Pancreas (tissue), 10 donors: ENCODE measurements at regions not wholly inside any gene's neighbourhood (a gene's known extent, or its start where the extent isn't known, plus 50 kb on each side); places are given as distances from the start of the nearest gene placed in this dataset.

Experiments used
- ATAC-seq, 4 donors: fragments of 200-7000 bp; cut with Tn5 transposase; one replicate each; pipeline versions ENCODE4 v1.8.0 to v1.9.1; 2020; ENCODE audit warnings: mild to moderate bottlenecking in 4 of 4, moderate library complexity in 4 of 4
- DNase-seq, 6 donors: peaks; one replicate each; pipeline ENCODE4 v3.0.0-alpha.2; 2020
- FAIRE-seq: peaks from 2 replicates; lab custom pipeline; 2012; peaks lifted over from hg19 to GRCh38; lab: Jason Lieb, UNC
- H3K27ac ChIP-seq, 4 donors: fragments of 200-600 bp; sonication (generic); 1 replicate in 3 of 4; 2 replicates in 1 of 4; pipeline versions ENCODE4 v1.5.0 to v1.8.0; 2020
- H3K27me3 ChIP-seq, 4 donors: fragments of 200-600 bp; one replicate each; pipeline ENCODE4 v1.8.0; 2021
- H3K36me3 ChIP-seq, 3 donors: fragments of 200-600 bp; sonication (generic) in 1 of 3; one replicate each; pipeline versions ENCODE4 v1.5.0 to v1.8.0; 2020 to 2021
- H3K4me1 ChIP-seq, 3 donors: fragments of 200-600 bp; one replicate each; pipeline ENCODE4 v1.8.0; 2021
- H3K4me3 ChIP-seq, 4 donors: fragments of 200-600 bp; sonication (generic) in 2 of 4; one replicate each; pipeline versions ENCODE4 v1.5.0 to v1.8.0; 2020 to 2021
- H3K9me3 ChIP-seq, 4 donors: fragments of 200-600 bp; one replicate each; pipeline ENCODE4 v1.8.0; 2021
- CTCF ChIP-seq, 4 donors: fragments of 200-600 bp; sonication (generic) in 3 of 4; IDR thresholded peaks; one replicate each; pipeline versions ENCODE4 v1.5.0 to v1.8.0; 2021; ENCODE audit warnings: antibody characterized with exemption in 4 of 4
- WGBS, 2 donors: extraction: QIAGEN DNeasy Blood & Tissue Kit; methylation state at CpG; one replicate each; pipeline ENCODE4 v1.1.7; 2013; 5-methylcytosine and 5-hydroxymethylcytosine counted together
- intact Hi-C, 3 donors: fragments of 100-400 bp; cut with DNase I; formaldehyde crosslinking; loops; one replicate each; pipeline versions ENCODE4 v1.11.1 to v1.14.2; 2022
- donor health status: healthy with polysubstance abuse.
- donor health status: DM: no; HTN: no; CAD: no; lungs with moderate emphysema.
- donor health status: DM: no; HTN: no; CAD: no.
- donor health status: control.
- donor health status: control.
- donor health status: Bipolar disorder and iron deficiency.
- donor health status: DM: yes; HTN: yes; CAD: no.
- donor health status: DM: no; HTN: no; CAD: no.
- donor health status: DM: no; HTN: no; CAD: no.
- donor health status: DM: yes; HTN: yes; CAD: no.

GRCh38 chr3:34254285-34254684, 455.9 kb downstream of the PDCD6IP start:
- 54 to 57% methylated on average over 2 of the region's 2 CpGs for WGBS, 2 donors
- H3K4me3 ChIP-seq: no peak overlapping the region
- ATAC-seq: no peak
- no peak for DNase-seq
- TF ChIP-seq CTCF (IDR thresholded peaks at IDR 0.05): no peak
- no peaks in the 10 kb centered on the region for H3K4me1 ChIP-seq
- no peaks in the 10 kb centered on the region for H3K9me3 ChIP-seq
- no peak for FAIRE-seq
- no peaks in the 10 kb centered on the region for H3K27me3 ChIP-seq
- no peak overlapping the region for H3K27ac ChIP-seq
- no peaks in the 10 kb centered on the region for H3K36me3 ChIP-seq
- intact Hi-C loops: no loop called here

GRCh38 chr3:34256021-34256420, 457.6 kb downstream of the PDCD6IP start:
- FAIRE-seq (no peak), DNase-seq (no peak), ATAC-seq (no peak)
- intact Hi-C loops: no loop called here
- H3K4me3 ChIP-seq: no peak overlapping the region
- TF ChIP-seq CTCF (IDR thresholded peaks at IDR 0.05): no peak
- no peaks in the 10 kb centered on the region for H3K9me3 ChIP-seq
- no peaks in the 10 kb centered on the region for H3K4me1 ChIP-seq
- 69 to 79% methylated on average over 2 of the region's 2 CpGs for WGBS, 2 donors
- no peaks in the 10 kb centered on the region for H3K27me3 ChIP-seq
- H3K36me3 ChIP-seq: no peaks in the 10 kb centered on the region
- no peak overlapping the region for H3K27ac ChIP-seq

GRCh38 chr3:34256791-34257190, 458.4 kb downstream of the PDCD6IP start:
- no peak for TF ChIP-seq CTCF (IDR thresholded peaks at IDR 0.05)
- Histone ChIP-seq H3K9me3 (no peaks in the 10 kb centered on the region), H3K27me3 (no peaks in the 10 kb centered on the region), H3K27ac (no peak overlapping the region), H3K36me3 (no peaks in the 10 kb centered on the region), H3K4me3 (no peak overlapping the region), H3K4me1 (no peaks in the 10 kb centered on the region)
- DNase-seq: no peak
- no peak for ATAC-seq
- intact Hi-C loops: no loop called here
- FAIRE-seq: no peak
- 39 to 41% methylated on average over 2 of the region's 2 CpGs for WGBS, 2 donors

- H3K4me3 ChIP-seq: no peak overlapping the region
- no peaks in the 10 kb centered on the region for H3K4me1 ChIP-seq
- no peak for TF ChIP-seq CTCF (IDR thresholded peaks at IDR 0.05)
- FAIRE-seq: no peak
- H3K36me3 ChIP-seq: no peaks in the 10 kb centered on the region
- H3K27me3 ChIP-seq: no peaks in the 10 kb centered on the region
- DNase-seq: no peak
- intact Hi-C loops: no loop called here
- ATAC-seq: no peak
- H3K27ac ChIP-seq: no peak overlapping the region
- no peaks in the 10 kb centered on the region for H3K9me3 ChIP-seq
- 69 to 70% methylated on average over 2 of the region's 2 CpGs for WGBS, 2 donors
Measured at GRCh38 chr3:34258271-34258998, 460.0 kb downstream of the PDCD6IP start.

- ATAC-seq (peak in 3 of 4 donors; percentile 59 to 70 (median 63)), DNase-seq (peak in 4 of 6 donors; percentile 4 to 39 (median 18)), FAIRE-seq (no peak)
- no peaks in the 10 kb centered on the region for H3K4me1 ChIP-seq
- TF ChIP-seq CTCF (IDR thresholded peaks at IDR 0.05): peak in 2 of 4 donors; percentile 34 to 41
- no peak overlapping the region for H3K4me3 ChIP-seq
- WGBS, 2 donors: 70 to 81% methylated on average over 2 of the region's 2 CpGs
- no peak overlapping the region for H3K27ac ChIP-seq
- H3K9me3 ChIP-seq: no peaks in the 10 kb centered on the region
- H3K27me3 ChIP-seq: no peaks in the 10 kb centered on the region
- H3K36me3 ChIP-seq: no peaks in the 10 kb centered on the region
- intact Hi-C loops: no loop called here
Measured at GRCh38 chr3:34260271-34261000, 462.0 kb downstream of the PDCD6IP start.
